Activated gamma-delta T cell treated with anti-CD3 and anti-CD28 coated beads, Interleukin-2, amount 50 U/mL, for 16 hours (primary cell): ENCODE measurements at regions not wholly inside any gene's neighbourhood (a gene's known extent, or its start where the extent isn't known, plus 50 kb on each side); places are given as distances from the start of the nearest gene placed in this dataset.

Experiments used
- DNase-seq: peaks from one replicate; pipeline ENCODE4 v3.0.0-alpha.2; 2020; ENCODE audit warnings: low read depth

GRCh38 chr4:130486841-130487240 lies 1390.9 kb downstream of the C4orf33 start:
- DNase-seq = no peak

DNA sequence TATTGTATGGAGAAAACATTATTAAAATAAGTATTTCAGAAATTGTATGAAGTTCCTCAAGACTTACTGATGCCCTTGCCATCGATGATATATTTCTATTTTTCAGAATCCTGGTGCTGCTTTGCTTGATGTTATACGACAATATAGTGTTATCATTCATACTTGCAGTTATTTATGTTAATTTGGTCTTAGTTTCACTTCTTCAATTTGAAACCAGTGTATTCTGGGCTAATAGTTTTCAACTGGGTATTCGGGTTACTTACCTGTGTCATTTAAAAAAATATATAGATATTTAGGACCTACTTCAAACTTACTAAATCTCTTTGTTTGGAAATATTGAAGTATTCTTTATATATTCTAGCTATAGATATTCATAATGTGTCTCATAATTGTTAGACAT lies 1414.7 kb downstream of the C4orf33 start:
- no peak for DNase-seq

- DNase-seq = no peak
Observed at GRCh38 chr4:130511776-130512175, 1415.8 kb downstream of the C4orf33 start.

DNA sequence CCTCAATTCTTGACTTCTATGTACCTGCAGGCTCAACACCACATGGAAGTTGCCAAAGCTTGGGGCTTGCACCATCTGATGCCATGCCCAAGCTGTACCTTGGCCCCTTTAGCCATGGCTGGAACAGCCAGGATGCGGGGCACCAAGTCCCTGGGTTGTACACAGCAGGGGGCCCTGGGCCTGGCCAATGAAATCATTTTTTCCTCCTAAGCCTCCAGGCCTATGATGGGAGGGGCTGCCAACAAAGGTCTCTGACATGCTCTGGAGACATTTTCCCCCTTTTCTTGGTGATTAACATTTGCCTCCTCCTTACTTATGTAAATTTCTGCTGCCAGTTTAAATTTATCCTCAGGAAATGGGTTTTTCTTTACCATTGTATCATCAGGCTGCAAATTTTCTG lies 1428.1 kb downstream of the C4orf33 start:
- DNase-seq = no peak

GRCh38 chr4:130530505-130530904 lies 1434.6 kb downstream of the C4orf33 start:
- no peak for DNase-seq

- no peak for DNase-seq
Observed at GRCh38 chr4:130534651-130535050, 1438.7 kb downstream of the C4orf33 start.

- no peak for DNase-seq
Observed at GRCh38 chr4:130542953-130543352, 1447.0 kb downstream of the C4orf33 start.

DNA sequence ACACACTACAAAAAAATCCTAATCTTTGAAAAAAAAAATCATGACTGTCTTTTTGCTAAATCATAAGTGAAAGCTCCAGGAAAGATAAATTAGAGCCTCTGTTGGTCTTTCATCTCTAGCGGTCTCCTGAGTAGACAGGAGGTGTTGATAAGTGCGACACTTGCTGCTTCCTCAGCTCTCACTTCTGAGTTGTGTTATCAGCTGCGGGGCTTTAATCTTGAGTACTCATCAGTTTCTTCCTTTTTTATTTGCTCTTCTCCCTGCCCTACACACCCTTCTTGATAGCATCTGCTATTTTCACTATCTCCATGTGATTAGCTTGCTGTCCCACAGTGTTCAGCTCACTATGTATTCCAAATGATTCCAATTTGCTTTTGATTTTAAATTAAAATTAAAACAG lies 1449.2 kb downstream of the C4orf33 start:
- DNase-seq = no peak

GRCh38 chr4:130545596-130545995 lies 1449.6 kb downstream of the C4orf33 start:
- DNase-seq = no peak

GRCh38 chr4:130559268-130559667 lies 1463.3 kb downstream of the C4orf33 start:
- DNase-seq = no peak

DNA sequence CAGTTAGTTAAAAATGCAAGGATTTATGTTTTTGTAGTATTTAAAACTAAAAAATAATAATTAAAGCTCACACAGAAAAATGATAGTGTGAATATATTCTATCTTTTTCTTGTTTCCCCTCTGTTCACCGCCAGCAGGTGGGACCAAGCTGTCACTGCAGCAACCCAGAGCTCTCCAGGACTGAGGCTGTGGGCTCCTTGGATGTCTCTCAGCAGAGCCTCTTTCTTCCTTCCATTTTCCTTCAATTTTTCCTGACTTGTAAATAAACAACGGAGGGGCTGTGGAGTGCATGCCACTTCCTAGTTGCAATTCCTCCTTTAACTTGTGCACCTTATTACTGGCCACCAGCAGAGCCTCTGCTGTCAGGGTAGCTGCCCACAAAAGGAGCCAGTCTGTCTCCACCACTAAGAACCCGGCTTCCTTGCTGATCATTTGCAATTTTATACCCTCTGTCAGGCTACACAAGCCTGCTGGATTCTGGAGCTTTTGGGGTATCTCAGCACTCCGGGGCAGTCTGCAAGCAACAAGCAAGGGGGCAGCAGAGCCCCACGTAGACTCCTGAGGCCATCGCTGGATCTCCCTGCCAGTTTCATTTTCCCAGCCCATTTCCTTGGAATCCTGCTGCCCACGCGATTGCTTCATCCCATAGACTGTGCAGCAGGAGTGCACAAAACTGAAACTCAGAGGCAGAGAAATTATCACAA lies 1467.4 kb downstream of the C4orf33 start:
- no peak for DNase-seq

GRCh38 chr4:130563889-130564418 lies 1468.0 kb downstream of the C4orf33 start:
- no peak for DNase-seq

- DNase-seq = no peak
Observed at GRCh38 chr4:130568746-130569145, 1472.8 kb downstream of the C4orf33 start.

DNA sequence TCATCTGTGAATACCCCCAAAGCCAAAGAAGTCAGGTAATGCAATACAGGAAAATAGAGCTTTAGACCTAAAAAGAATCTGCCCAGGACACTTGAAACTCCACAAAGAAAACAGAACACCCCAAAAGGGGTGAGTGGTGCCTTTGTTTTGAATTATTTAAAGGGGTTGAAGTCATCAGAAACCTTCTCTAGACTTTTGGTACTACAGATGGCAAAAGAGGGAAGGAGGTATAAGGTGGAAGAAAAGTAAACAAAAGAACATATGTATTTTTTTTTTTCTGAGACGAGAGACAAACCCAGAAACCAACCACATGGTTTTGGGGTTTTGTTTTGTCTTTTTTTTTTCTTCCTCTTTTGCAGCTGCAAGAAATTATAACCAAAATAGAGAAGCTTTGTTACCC lies 1477.8 kb downstream of the C4orf33 start:
- no peak for DNase-seq

DNA sequence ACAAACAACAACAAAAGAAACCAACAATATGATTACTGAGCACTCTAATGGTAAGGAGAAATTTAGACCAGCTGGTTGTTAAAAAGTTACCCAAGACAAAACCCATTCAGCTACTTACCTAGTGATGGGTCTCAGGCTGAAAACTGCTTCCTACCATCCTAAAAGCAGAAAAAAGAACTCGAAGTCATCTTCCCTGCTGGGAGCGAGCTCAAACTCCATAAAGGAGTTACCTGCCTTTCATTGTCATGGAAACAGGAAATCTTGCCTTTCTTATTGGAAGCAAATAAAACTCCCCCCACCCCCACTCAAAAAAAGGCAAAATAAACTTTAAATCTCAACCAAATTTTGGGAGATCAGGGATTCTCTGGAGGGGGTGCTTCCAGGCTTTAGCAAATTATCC lies 1478.3 kb downstream of the C4orf33 start:
- no peak for DNase-seq

GRCh38 chr4:130576218-130576617 lies 1480.3 kb downstream of the C4orf33 start:
- no peak for DNase-seq

GRCh38 chr4:130591091-130591490 lies 1495.1 kb downstream of the C4orf33 start:
- no peak for DNase-seq

- DNase-seq = no peak
Observed at GRCh38 chr4:130600706-130601105, 1504.8 kb downstream of the C4orf33 start.

GRCh38 chr4:130603043-130603442 lies 1507.1 kb downstream of the C4orf33 start:
- DNase-seq = no peak

- DNase-seq = no peak
Observed at GRCh38 chr4:130608121-130608520, 1512.2 kb downstream of the C4orf33 start.

- DNase-seq = no peak
Observed at GRCh38 chr4:130628531-130628930, 1532.6 kb downstream of the C4orf33 start.

DNA sequence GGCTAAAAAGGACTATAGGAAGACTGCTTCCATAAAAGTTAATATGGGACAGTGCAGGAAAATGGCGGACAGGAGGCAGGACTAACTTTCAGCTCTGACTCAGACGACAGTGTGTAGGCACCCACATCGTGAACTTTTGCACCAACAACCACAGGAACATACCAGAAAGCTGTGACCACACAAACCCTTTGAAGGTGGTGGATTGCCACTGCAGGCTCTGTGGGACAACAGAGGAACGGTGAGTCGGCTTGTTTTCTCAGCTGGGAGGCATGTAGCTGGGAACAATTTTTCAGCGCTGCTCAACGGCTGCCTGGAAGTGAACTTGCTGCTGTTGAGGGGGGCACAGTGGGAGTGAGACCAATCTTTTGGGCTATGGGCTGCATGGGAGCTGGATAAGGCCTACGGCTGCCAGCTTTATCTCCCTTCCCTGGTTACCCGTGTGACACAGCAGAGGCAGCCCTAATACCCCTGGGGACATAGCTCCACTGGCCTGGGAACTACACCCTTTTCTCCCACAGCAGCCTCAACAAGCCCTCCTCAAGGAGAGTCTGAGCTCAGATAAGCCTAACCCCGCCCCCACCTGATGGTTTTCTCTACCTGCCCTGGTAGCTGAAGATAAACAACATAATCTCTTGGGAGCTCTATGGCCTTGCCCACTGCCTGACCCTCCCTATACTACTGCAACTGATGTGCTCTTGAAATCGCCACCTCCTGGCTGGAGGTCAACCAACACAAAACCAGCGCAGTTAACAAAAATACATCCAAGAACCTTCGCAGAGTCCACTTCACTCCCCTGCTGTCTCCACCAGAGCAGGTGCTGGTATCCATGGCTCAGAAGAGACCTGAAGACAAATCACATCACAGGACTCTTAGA lies 1537.0 kb downstream of the C4orf33 start:
- DNase-seq = no peak

DNA sequence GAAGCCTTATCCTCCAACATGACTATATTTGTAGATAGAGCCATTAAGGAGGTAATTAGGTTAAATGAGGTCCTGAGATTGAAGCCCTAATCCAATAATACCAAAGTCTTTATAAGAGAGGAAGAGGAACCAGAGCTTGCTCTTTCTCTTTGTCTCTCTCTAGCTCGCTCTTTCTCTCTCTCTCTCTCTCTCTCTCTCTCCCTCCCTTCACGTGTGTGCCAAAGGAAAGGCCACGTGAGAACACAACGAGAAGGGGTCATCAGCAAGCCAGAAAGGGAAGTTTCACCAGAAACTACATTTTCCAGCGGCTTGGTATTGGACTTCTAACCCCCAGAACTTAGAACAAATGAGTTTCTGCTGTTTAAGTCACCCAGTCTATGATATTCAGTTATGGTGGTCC lies 1540.5 kb downstream of the C4orf33 start:
- DNase-seq = no peak
